T-helper 1 cell (primary cell): ENCODE measurements at regions not wholly inside any gene's neighbourhood (a gene's known extent, or its start where the extent isn't known, plus 50 kb on each side); places are given as distances from the start of the nearest gene placed in this dataset.

ENCODE experiments used
- DNase-seq, 5 donors: peaks; one replicate each; pipeline ENCODE4 v3.0.0-alpha.2; 2012 to 2020

DNA sequence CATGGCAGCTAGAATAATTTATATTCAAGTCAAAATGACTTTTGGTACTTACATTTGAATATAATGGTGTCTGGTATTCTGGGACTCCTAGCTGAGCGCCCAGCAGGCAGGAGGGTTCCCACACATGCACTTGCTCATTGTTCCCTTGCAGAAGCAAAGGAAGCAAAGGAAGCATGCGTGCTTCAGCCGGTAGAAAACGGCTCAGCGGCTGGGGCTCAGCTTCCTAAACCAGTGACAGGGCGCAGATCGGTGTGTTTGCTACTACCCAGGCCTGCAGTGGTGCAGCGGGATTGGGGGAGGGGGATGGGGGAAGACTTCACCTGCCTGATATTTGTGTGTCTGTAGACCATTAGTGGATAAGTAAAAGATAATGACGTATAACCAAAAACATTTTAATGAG, 978.3 kb upstream of the TENM3 start:
- no peak for DNase-seq

DNA sequence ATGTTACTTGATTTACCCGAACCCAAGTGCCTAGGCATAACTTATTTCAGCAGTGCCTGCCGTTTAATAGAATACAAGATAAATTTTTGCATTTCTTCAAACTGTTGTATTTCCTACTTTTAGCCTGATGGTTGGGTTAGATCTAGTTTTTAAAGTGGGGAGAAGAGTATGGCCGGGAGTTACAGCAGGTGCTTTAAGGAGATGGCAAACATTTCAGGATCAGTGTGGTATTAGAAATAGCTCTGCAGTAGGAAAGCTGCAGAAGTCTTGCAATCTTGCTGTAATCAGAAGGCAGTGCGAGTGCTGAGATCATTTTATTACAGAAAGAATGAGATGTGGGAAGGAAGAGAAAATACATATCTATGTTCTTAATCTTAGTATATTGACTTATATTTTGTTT, 977.8 kb upstream of the TENM3 start:
- DNase-seq, result no peak

DNA sequence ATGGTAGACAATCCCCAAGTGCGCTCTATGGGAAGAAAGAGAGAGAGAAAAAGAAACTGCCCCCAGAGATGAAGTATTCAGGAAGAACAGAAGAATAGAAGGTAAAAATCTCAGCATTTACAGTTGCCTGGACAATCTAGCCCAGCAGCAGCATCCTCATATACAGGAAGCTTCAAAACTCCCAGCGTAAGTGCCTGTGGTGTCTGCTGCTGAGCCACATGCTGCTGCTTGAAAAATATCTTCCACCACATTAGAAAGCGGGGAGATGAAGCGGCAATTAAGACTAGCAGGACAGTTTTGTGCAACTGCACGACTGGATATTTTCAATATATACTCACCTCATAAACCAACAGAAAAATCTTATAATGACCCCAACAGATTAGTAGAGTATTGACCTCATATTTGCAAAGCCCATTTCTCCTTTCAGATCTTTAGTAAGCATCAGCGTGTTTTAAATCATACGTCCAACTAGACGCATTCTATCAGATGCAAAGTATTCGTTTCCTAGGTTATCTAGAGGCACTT, 972.0 kb upstream of the TENM3 start:
- DNase-seq, result no peak

DNA sequence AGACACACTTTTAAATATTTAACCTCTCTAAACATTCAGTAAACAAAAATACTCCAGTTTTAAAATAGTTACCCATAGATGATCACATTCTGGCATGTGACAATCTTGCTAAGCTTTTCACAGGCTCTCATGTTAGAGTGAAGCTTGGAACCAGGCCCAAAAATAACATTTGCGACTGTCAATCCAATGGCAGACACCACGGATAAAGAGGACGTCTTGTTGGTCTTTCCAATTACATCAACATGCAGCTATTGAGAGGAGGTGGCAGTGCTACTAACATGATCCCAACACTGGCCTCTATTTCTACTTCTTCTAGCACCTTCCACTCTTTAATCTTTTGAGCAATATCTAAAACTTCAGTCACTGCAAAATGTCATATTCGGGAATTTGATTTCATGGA, 970.8 kb upstream of the TENM3 start:
- no peak for DNase-seq

DNA sequence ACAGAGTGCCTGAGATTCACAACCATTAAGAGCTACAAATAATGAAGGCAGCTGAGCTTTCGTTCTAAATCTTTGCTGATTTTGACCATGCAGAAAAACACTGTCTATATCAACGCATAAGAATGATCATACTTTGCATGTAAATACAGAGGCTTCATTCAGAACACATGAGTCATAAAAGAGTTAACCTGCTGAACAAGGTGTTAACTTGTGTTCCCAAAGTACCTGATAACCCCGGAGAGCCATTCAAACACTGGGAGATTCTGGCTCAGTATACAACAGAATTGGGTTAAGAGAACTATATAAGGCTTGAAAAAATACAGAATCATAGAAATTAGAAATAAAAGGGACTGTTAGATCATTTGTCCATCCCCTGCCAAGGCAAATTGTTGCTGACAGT, 964.3 kb upstream of the TENM3 start:
- no peak for DNase-seq

DNA sequence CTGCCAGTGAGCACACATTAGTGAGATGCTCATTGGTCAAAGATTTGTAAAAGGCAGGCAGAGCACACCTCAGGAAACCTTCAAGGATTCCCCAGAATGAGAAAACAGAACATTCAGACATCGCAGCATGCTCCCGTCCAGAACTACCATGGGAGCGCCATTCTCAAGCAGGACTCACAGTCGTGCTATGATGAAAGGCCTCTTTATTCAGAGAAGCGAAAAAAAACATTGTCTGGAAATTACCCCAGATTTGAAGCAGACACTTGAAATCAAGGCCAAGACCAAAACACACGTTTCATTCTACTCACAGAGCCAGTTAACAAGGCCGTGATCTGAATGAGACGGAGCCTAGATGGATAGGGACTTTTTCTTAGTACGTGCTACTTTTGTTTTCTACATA, 961.8 kb upstream of the TENM3 start:
- DNase-seq, result no peak

DNA sequence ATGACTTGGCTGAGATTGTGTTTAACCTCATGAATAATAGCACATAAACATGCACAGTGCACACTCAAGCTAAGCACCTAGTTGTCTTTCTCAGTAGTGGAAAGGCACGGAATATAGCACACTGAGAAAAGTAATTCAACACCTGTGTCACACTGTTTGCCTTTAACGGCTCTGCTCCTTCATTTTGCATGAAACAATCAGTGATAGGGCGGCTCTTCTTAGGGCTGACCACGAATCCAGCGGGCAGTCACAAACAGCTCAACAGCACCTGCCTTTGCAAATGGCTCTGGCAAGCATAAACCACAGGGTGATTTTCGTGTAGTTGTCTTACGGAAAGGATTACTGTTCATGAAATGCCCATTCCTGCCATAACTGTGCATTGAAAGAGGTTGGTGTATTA, 954.0 kb upstream of the TENM3 start:
- DNase-seq, result no peak

DNA sequence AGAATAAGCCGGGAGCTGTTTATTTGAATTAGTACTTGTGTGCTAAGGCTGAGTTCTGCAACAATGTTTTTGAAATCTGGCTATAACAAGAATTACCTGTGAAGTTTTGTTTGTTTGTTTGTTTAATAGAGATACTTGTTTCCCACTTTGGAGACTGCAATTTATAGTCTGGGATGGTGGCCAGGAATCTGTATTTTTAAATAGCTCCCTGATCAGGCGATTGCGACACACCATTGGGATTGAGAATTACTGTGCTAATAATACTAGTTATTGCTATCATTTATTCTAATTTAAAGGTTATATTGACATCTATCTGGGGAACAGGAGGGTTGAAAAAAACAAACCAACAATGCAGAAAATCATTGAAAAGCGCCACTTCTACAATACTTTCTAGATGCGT, 951.6 kb upstream of the TENM3 start:
- DNase-seq, result no peak

DNA sequence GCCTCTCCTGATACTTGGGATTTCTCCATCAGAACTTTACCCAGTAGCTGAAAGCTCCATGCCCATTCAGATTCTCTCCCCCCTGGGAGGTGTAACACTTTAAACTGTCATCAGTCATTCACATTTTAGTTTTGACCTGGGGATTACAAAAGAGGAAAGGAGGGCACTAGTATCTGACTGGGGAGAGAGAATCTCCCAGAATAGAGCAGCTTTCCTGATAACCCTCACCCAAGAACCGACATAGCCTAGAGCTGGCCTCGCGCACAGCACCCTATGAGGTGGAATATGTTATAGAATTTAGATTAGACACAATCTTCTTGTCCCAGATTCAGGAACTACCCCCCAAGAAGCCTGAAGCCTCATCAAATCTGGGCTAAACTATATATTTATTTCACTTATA, 950.2 kb upstream of the TENM3 start:
- no peak for DNase-seq

DNA sequence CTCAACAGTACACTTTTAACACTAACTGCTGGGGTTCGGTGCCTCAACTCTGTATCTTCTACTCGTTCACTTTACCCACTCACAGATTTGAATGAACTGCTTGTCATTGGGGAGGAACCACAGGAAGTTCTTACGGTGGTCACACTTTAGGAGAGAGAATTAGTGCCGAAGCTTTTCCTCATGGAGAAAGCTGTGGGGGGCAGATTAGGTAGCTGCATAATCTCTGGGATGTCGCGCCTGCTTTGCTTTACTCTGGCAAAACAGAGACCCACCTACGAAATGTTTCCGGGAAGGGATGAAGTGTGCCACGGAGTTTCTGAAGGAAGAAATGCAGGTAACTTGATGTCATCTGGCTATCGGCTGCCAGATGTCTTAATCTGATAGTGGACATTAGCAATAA, 949.7 kb upstream of the TENM3 start:
- no peak for DNase-seq

DNA sequence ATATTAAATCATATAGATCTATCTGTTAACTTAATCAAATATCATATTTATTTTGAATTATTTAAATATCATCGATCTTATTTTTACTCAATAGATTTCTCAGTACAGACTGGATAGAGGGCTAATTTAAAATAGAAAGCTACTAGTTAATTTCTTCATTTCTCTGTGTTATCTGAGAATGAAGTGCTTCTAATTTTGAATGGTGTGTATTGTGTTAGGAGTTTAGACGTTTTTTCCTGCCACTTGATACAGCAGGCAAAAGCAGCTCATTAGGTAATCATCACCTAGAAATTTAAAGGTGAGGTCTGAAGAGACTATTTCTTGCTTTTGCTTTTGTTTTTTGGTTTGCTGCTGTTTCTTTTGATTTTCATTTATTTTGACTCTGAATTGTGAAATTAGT, 948.8 kb upstream of the TENM3 start:
- no peak for DNase-seq

DNA sequence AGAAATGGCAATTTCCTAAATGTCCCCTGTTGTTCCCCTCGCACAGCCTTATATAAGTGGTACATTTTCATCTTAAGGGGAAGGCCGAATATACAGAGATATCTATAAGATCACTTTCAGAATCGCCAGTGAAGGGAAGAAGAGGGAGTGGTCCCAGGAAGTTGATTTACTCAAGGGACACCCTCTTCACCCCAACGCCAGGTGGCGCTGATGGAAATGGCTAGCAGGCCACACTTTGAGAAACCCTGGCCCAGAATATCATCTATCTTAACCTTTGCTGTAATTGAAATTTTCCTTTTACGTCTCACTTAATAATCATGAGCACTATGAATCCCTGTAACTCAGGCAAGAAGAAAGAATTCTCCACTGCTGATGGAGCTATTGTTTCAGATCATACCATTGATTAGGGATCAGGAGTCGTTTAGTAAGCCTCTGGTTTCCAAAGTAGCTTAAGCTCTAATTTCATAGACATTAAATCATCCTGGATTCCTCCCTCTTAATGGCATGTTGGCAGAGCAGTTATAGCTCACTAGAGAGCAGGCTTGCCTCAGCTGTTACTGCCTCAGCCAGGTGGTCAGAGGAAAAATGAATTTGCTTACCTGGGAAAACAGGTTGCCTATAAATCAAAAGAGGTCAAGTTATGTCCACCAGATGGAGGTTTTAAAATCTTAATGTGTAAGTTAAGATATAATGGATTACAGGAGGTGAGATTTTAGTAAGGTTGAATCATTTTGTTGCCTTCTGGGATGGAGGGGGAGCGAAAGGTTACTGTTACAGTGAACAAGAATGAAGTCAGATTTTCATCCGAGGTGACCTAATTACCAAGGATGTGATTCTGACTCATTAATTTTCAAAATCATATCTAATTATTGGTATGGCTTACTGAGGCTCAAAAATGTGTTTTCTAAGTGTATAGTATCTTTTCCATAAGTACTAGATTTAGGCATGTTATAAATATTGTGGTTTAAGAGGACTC, 941.2 kb upstream of the TENM3 start:
- peak in 1 of 5 donors; percentile 1 for DNase-seq

DNA sequence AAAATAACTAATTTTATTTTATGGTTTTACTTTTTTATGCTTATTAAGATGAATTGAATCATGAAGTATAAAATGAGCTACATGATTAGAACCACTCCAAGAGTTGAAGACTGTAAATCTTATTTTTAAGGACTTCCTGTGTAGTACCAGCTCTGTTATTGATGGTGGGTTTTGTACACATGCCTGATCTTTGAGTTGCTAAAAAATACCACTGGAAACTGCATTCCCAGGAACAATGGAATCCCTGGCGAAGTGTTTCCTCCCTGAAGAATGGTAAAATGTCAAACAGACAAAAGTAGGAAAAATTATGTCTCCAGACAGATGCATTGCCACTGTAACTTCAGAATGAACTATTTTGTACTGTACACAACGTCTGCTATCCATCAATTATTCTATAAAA, 935.4 kb upstream of the TENM3 start:
- DNase-seq, result no peak

DNA sequence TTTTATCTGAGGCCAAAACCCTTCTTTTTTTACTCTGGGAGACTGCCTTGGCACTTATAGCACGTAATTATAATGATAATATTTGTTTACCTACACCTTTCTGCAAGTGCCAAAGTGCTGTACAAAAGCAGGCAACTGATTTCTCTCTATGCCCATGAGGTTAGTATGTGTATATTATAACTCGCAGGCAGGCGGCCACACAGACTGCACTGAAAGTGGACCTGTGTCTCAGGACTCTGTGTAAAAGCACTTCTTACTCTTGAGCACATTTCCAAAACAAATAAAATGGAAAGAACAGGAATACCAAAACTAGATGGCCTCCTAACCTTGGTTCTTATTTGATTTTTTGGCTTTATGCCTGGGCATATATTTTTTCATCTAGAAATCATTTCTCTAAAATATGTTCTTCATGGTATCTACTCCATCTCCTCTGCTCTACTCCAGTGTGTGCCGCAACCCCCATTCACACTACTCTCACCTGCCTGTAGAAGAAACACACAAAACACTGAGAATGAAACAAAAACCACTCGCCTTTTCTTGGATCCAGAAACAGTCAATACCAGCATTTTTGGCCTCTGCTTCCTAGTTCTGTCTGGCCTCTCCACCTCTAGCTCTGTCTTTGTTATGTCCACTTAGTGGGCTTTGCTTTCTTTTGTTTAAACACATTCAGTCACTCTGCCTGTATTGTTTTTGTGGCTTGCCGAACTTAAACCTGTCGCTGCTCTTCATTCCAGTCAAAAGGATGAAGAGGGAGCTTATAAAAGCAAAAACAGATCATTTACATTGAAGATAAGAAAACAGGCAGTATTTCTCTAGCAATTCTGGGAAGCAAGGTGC, 934.5 kb upstream of the TENM3 start:
- no peak for DNase-seq

DNA sequence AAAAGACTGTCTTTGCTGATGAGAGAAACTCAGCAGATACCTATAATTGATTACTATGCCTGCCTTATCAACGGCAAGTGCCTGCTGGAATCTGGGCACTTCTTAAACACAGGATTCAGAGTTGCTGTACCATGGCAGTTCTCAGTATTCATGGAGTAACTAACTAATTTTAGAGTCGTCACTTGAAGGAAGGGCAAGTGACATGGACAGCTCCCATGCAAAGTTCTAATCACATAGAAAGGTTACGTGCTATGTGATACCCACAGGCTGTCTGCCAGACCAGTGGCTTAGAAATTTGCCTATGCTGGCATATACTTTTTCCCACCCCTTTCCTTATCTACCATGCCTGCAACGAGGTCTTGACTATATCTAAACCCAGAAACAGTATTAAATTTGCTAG, 931.1 kb upstream of the TENM3 start:
- DNase-seq, result no peak

DNA sequence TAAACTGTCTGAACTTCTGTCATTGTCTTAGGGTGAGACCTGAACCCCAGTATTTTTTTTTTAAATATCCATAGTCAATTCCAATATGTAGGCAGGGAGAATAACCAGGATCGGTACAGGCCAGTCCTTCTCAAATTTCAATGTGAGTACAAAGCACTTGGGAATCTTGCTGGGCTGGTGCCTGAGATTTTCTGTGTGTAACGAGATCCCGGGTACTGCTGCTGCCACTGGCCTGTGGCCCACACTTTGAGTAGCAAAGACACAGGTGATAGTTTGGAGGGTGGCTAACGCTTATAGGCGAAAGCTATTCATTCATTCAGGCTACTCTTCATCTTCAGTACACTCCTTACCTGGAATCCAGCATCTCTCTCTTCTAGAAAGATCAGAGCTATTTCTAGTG, 923.6 kb upstream of the TENM3 start:
- no peak for DNase-seq

DNA sequence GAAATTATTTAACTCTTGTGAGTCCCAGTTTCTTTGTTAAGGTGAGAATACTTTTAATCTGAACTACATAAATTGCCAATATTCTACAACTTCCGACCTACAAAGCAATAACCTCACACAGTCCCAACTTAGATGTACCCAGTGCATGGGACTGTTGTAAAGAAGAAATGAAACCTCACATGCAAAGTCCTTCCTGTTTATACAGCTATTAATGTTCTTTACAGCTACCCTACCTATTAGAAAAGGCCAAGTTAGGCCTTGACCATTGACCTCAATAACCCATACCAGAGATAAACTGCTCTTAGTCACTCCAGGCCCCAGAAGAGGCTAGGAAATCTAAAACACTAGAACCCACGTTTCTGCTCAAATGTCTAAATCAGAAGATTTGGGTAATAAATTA, 920.1 kb upstream of the TENM3 start:
- no peak for DNase-seq

DNA sequence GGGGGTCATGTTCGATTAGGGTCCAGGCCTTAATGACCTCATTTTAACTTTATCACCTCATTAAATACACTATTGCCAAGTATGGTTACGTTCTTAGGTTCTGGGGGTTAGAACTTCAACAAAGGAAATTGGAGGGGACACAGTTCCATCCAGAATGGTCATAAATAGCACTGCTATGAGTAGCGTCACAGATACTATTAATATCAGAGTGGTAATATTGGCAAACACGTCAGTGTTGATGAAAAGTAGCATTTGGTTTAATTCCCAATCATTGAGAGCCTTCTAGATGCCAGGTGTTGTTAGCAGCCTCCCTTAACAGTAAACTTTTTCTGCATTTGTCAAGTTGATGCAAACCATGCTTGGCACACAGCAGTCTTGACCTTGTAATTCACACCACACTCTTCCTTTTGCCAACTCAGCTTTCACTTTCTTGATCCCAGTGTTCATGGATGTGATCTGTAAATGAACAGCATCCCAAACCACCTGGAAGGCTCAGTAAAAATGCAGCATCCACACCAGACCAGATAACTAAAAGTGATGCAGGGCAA, 912.5 kb upstream of the TENM3 start:
- no peak for DNase-seq

DNA sequence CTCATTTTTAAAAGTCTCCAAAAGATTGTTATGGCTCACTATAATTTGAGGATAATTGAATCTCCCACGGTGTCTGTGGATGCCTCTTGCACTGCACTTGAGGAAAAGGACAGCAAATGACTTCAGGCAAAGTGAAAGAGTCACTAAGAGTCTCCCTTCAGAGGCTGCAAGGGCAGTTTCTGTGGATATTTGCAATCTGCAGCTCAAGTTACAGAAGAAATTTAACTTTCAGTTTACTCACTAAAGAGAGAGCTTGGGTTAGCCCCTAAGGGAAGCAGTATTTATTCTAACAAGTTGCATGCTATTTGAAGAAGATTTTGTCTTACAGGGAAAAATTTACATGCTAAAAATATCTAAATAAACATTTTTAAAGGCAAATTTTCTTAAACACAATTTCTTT, 912.0 kb upstream of the TENM3 start:
- DNase-seq, result no peak

DNA sequence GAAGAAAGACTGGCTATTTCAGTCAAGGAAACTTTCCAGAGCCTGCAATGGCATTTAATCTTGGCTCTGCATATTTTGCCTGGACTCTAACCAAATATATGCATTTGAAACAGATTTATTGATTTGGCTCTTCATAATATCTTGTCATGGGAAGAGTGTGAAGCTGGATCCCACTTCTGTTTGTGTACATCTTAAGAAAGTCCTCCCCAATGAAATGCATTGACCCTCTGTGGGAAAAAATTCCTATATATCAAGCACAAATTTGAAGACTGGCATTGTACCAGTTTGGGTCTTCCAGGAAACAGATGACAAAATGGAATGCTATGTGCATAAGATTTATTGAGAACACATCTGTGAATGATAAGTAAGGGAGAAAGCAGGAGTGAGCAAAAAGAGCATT, 897.3 kb upstream of the TENM3 start:
- no peak for DNase-seq

DNA sequence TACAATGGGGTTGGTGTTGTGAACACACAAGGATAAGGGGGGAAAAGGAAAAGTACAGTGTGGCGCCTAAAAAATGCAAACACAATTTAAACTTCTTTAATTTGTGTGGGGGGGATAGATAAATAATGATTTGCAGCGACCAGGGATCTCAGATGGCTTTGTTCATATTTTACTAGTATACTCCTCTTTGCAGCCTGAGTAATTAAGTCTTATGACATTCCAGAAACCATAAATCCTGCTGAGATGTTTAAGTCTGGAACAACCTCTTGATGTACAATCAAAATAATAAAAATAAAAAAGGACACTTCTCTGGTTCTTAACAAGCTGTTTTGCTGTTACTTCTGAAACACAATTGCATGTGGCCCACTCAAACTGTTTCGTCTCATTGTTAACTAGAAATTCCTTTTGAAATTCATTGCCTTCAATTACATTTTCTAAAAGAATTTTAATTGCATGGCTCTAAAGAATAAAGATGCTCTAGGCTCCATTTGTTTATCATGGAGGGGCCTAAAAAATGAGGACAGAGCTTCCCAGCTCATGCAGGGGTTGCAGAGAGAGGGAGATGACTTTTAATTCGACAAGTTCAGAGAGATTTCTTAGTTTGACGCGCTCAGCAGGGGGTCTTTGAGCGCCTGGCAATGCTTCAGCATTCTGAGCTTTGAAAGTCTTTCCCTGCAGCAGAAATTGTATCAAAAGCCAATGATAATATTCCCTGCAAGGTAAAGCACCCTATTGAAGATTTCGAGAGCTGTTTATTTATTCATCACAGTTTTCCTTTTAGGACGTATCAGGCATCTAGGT, 892.4 kb upstream of the TENM3 start:
- no peak for DNase-seq

DNA sequence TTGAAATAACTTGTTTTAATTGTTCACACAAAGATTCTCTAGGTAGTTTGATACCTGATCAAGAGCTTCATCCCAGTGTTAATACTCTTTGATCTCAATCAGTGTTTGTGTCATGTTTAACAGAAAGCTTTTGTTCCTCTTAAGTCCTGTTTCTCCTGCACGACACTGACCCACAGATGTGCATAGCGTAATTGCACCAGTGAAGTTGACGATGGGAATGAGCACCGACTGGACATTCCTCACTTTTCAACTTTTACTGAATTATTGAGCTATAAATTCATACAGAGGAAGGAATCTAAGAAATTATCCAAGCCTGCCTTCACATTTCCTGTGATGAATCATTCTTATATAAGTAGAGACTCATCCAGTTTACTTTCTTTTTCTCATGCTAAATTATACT, 878.7 kb upstream of the TENM3 start:
- DNase-seq, result no peak

DNA sequence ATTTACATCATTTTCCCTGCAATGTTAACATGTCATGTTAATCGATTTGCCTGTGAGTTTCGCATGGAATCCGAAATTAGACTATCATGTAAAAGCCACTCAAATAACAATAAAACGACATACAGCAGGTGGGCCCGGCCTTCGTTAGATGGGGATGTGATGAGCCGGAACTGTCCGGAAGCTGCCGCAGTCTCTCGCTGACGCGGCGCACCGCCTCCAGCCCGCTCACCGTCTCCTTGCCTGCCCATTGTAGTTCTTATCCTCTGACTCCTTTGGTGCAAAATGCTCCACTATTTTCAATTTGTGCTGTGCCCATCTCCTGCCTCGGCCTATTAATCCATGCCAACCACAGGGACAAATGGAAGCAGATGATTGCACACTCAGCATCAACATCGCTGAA, 877.5 kb upstream of the TENM3 start:
- DNase-seq, result no peak
